ENCODE measurements at regions not wholly inside any gene's neighbourhood (a gene's known extent, or its start where the extent isn't known, plus 50 kb on each side); places are given as distances from the start of the nearest gene placed in this dataset.

- no peak for DNase-seq
These were observed 723.8 kb downstream of the CDH11 start for GRCh38 chr16:64397945-64398508.

- peak; percentile 58 for DNase-seq
These were observed 724.8 kb downstream of the CDH11 start for GRCh38 chr16:64397042-64397441.

GRCh38 chr16:64394061-64394460, 727.8 kb downstream of the CDH11 start:
- DNase-seq: no peak

DNA sequence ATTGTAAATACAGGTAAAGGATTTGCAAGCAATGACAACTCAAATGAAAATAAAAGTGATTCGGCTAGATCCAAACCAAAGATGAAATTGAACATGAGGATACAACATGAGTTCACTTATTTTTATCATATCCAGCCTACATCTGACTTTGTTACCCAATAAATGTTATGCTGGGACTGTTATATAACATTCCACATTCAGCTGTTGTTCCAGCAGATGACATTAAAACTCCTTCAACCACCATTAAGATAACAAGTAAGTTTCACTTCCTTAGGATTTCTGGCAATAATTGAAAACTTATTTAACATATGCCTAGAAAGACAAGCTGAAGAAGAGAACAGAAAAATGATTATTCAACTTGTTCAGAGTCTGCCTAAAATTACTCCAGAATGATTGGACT, 729.4 kb downstream of the CDH11 start:
- DNase-seq: no peak

- DNase-seq: peak; percentile 31
These were observed 730.7 kb downstream of the CDH11 start for GRCh38 chr16:64391063-64391600.

GRCh38 chr16:64390102-64390501, 731.8 kb downstream of the CDH11 start:
- DNase-seq: no peak

DNA sequence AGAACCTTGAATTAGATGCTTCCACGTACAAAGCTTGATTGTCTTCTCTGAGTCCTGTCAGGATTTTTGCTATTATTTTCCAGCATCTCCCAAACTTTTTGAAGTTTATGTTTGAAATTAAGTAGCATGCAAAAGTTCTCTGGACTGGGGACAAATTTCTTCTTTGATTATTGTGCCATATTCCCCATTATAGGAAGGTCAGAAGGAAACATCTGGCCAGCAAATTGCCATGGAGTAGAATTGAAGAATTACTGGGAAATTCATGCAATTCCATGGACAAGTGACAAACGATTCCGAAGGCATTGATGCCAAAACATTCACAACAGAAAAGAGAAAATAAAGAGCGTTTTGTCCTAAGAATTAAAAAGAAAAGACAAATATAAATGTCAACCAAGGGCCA, 737.2 kb downstream of the CDH11 start:
- DNase-seq: no peak

DNA sequence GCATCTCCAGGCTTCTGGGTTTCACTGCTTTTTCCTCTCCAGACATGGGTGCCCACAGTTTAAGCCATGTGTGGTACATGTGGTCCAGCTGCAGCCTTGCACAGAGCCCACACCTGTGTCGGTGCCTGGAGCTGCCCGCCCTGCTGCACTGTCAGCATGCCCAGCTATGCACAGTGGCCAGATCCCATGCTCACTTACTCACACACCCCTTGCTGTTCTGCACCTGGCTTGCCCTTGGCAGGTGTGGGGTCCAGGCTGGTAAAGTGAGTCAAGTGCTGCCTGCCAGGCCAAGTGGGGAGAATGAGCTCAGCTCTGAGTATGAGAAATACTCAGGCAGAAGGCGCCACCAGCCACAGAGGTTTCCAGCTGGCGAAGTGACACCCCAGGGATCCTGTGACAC, 739.9 kb downstream of the CDH11 start:
- no peak for DNase-seq

DNA sequence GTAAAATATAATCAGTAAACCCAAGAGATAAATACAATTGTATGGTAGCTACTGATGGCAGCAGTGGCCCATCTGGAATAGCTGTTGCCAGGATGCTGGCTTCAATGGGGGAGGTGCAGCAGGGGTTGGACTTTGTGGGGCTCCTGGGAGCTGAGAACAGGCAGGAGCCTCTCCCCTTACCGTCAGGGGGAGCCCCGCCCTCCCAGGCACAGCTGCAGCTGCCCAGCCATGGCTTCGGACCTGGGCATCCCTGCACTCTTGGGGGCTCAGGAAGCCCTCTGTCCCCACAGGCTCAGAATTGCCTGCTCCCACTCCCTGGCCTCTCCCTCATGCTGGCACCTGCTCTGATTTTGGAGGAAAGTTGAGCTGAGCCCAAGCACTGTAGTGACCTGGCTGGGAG, 741.1 kb downstream of the CDH11 start:
- DNase-seq: no peak

DNA sequence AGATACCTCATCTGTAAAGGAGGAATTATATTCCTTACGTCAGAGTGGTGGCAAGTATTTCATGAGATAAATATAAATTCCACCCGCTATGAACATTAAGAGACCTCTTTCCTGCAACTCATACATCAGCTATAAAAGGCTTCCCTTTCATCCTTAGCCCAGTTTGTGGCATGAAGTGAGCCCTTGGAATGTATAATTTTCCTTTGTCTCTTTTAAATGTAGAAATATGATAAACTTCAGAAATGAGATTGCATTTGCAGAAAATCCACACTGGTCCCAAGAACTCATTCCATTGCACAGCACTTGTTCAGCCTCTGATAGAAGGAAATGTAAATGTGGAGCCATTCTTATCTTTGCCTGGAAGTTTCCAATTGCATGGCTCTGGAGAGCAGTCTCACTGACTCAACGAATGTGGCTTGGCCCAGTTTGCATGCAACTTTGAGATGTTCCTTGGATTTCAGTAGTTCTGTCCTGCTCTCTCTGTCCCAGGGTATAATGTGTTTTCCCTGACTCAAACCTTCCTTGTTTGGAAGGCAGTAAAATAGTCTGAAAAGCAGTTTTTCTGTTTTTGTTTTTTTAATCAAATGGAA, 746.4 kb downstream of the CDH11 start:
- no peak for DNase-seq

- DNase-seq: no peak
These were observed 751.8 kb downstream of the CDH11 start for GRCh38 chr16:64370112-64370511.

- peak; percentile 38 for DNase-seq
These were observed 756.4 kb downstream of the CDH11 start for GRCh38 chr16:64365448-64365931.

- DNase-seq: no peak
These were observed 757.0 kb downstream of the CDH11 start for GRCh38 chr16:64364894-64365293.

DNA sequence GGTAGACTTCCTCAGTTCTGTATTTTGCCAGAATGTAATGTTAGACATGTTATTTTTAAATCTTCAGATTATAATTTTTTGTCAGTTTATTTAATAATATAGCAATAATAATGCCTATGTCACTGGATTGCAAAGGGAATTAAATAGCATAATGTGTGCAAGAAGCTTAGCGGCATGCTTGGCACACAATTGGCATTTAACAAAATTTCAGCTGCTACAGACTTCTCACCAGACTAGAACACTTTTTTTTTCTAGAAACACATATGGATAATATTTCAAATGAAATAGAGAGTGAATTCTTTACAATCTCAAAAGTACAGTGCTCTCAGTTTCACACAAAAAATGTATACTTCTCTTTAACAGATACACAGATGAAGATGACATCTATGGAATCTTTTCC, 757.4 kb downstream of the CDH11 start:
- no peak for DNase-seq

DNA sequence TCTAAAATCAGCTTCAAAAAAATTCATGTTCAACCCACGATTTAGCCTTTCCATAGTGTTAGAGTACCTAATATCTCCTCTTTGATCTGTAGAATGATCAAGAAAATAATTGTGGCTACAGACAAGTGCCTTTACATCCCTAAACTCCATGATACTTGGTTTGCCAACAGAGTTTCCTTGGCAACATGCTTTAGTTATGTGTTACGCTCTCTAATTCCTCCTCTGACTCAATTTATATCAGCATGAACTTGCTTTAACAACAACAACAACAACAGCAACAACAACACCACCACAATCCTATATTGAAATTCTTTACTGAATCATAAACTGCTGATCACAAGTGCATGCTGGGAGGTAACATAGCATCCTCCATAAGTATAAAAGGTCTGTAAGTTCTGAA, 757.8 kb downstream of the CDH11 start:
- no peak for DNase-seq

- no peak for DNase-seq
These were observed 758.8 kb downstream of the CDH11 start for GRCh38 chr16:64363039-64363438.

DNA sequence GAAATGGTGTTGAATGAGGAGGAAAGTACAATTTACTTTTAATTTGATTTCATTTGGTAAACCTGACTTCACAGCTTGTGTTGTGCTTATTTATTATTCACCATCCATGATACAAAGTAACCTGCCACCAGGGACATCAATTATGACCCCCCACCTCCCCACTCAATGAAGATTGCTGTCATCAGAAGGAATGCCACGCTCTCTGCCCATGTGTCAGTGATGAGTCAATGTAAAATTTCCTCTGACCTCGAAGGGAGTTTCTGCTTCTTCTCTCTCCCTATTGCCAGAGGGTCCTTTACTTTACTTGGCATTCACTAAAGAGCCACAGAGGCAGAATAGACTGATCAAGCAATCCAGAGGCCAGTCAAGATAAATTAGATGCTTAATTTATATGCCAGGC, 759.7 kb downstream of the CDH11 start:
- DNase-seq: peak; percentile 76

- no peak for DNase-seq
These were observed 760.1 kb downstream of the CDH11 start for GRCh38 chr16:64361753-64362152.

DNA sequence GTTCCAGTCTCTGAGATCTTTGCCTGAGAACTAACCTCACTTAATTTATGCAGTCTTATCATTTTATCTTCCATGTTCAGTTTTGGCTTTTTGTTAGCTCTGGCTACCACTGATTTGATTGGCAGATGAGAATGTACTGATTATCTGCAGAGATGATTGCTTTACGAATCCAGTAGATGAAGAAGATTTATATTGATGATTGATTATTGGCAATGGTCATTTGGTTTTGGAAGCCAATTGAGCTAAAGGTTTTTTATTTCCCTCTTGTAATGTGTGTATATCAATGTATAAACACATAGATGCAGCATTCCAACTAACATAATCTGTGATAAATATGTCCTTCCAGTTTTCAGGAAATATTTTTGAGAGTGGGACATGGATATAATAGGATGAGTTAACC, 763.6 kb downstream of the CDH11 start:
- no peak for DNase-seq

DNA sequence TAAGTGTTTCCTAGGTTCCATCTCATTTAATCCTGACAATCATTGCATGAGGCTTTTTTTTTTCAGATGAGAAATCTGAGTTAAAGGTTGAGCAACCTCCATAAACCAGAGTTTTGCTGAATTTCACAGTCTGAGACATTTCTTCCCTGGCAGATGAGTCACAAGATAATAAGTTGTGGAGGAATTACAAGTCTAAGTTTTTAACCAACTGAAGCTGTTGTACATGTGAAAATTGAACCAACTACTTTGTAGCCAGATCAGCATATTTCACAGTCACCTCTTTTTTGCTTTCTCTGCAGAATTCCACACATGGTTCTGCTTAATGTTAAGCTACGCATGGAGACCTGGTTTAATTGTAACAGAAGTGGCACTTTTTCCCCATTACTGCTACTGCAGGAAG, 765.6 kb downstream of the CDH11 start:
- DNase-seq: peak; percentile 89

DNA sequence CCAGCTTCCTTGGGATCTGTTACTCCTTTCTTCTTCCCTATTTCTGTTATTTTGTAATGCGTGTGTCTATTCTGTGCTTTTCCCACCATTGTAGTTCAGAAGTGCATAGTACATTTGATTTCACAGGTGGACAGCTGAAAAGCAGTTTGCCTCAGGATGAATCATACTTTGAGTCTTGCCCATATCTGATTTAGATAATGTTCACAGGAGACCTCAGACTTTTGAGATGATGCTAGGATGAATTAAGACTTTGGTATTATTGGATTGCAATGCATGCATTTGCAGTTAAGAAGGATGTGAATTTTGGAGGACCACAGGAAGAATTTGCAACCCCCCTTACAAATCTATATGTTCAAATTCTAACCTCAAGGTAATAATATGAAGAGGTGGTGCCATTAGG, 769.6 kb downstream of the CDH11 start:
- no peak for DNase-seq

DNA sequence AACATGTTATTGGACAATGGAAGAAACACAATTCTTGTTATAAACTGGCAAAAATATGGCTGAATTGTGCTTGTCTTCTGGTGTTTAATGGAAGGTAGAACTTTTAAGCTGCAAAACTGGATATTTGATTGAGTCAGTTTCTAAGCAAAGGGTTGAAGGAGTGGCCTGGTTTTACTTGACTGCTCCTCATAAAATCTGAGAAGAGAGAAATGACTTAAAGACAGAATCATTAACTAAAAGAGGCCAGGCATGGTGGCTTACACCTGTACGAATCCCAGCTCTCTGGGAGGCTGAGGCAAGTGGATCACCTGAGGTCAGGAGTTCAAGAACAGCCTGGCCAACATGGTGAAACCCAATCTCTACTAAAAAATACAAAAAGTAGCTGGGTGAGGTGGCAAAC, 770.7 kb downstream of the CDH11 start:
- DNase-seq: no peak

- DNase-seq: no peak
These were observed 775.8 kb downstream of the CDH11 start for GRCh38 chr16:64346080-64346479.

GRCh38 chr16:64345142-64345541, 776.7 kb downstream of the CDH11 start:
- DNase-seq: no peak
